Activated T-cell treated with anti-CD3 and anti-CD28 coated beads for 24 hours (primary cell): ENCODE measurements at regions not wholly inside any gene's neighbourhood (a gene's known extent, or its start where the extent isn't known, plus 50 kb on each side); places are given as distances from the start of the nearest gene placed in this dataset.

Source experiments
- DNase-seq: peaks from one replicate; pipeline ENCODE4 v3.0.0-alpha.2; 2020; ENCODE audit warnings: low read depth

GRCh38 chr5:53416144-53416738, 64.2 kb upstream of the FST start:
- DNase-seq: no peak

GRCh38 chr5:53418409-53418808, 62.0 kb upstream of the FST start:
- DNase-seq: no peak

- DNase-seq: no peak
Observed at GRCh38 chr5:53418826-53419658, 61.4 kb upstream of the FST start.

GRCh38 chr5:53422539-53422938, 57.9 kb upstream of the FST start:
- no peak for DNase-seq

GRCh38 chr5:53423724-53424123, 56.7 kb upstream of the FST start:
- no peak for DNase-seq

- DNase-seq: no peak
Observed at GRCh38 chr5:53424686-53425615, 55.5 kb upstream of the FST start.

GRCh38 chr5:53425687-53426511, 54.5 kb upstream of the FST start:
- no peak for DNase-seq

GRCh38 chr5:53426512-53426830, 54.0 kb upstream of the FST start:
- no peak for DNase-seq

- DNase-seq: no peak
Observed at GRCh38 chr5:53426878-53427277, 53.6 kb upstream of the FST start.

- no peak for DNase-seq
Observed at GRCh38 chr5:53427965-53428364, 52.5 kb upstream of the FST start.

- no peak for DNase-seq
Observed at GRCh38 chr5:53429706-53430105, 50.7 kb upstream of the FST start.

GRCh38 chr5:53430618-53431252, 49.7 kb upstream of the FST start:
- DNase-seq: no peak
